Tibial nerve (tissue), 4 donors: ENCODE measurements at regions not wholly inside any gene's neighbourhood (a gene's known extent, or its start where the extent isn't known, plus 50 kb on each side); places are given as distances from the start of the nearest gene placed in this dataset.

Experiments used
- CTCF ChIP-seq, 5 experiments: fragments of 200-600 bp in 3 of 5; fragments of 450-650 bp in 2 of 5; sonication (generic) in 3 of 5; IDR thresholded peaks; one replicate each; pipeline ENCODE4 v1.5.1; 2016 to 2019; ENCODE audit warnings: antibody characterized with exemption in 5 of 5, mild to moderate bottlenecking in 3 of 5, moderate library complexity in 2 of 5
- EP300 ChIP-seq, 2 donors: sonication (generic); formaldehyde crosslinking; IDR thresholded peaks; one replicate each; pipeline ENCODE4 v1.6.1; 2017; ENCODE audit warnings: antibody characterized with exemption in 2 of 2, mild to moderate bottlenecking in 1 of 2
- POLR2A ChIP-seq, 2 donors: fragments of 450-650 bp; IDR thresholded peaks; one replicate each; pipeline ENCODE4 v1.6.1; 2017; ENCODE audit warnings: antibody characterized with exemption in 2 of 2, mild to moderate bottlenecking in 2 of 2, moderate library complexity in 2 of 2

- TF ChIP-seq CTCF (IDR thresholded peaks at IDR 0.05) = no peak
- no peak for TF ChIP-seq POLR2A (IDR thresholded peaks at IDR 0.05)
- no peak for TF ChIP-seq EP300 (IDR thresholded peaks at IDR 0.05)
Observed at GRCh38 chr5:103621548-103621930, 59.0 kb upstream of the NUDT12 start.
